Inferior parietal cortex (tissue), 1 donor: ENCODE measurements at regions not wholly inside any gene's neighbourhood (a gene's known extent, or its start where the extent isn't known, plus 50 kb on each side); places are given as distances from the start of the nearest gene placed in this dataset.
"Not testable (repeated sequence)": the region's sequence is repeated elsewhere in the genome, so short reads cannot be mapped to it uniquely, and the experiment has no call there.

Experiments
- DNase-seq: peaks from one replicate; pipeline ENCODE4 v3.0.0-alpha.2; 2016; ENCODE audit errors: extremely low spot score

- DNase-seq = no peak
These were observed 376.2 kb upstream of the TCF4 start for GRCh38 chr18:55964171-55964570.

- no peak for DNase-seq
These were observed 365.3 kb upstream of the TCF4 start for GRCh38 chr18:55953326-55953725.

- not testable (repeated sequence) for DNase-seq
These were observed 363.7 kb upstream of the TCF4 start for GRCh38 chr18:55951738-55952137.

- DNase-seq = no peak
These were observed 362.6 kb upstream of the TCF4 start for GRCh38 chr18:55950379-55951166.

DNA sequence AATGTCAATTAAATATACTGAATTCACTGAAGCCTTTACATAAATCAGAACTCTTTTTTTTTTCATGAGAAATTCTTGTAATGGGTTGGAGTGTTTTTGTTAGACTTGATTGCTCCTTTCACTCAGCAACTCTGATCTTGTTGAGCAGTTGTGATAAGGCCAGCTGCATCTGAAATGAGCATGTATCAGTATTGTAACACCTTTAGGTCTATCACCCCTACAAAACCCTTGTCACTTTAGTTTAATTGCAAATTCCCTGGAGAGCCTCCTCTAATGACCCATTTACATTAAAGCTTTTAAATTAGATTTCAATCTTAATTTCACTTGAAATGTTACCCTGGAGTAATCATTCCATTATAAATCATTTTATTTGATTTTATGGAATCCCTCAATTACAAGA is 346.8 kb upstream of the TCF4 start:
- DNase-seq = no peak

DNA sequence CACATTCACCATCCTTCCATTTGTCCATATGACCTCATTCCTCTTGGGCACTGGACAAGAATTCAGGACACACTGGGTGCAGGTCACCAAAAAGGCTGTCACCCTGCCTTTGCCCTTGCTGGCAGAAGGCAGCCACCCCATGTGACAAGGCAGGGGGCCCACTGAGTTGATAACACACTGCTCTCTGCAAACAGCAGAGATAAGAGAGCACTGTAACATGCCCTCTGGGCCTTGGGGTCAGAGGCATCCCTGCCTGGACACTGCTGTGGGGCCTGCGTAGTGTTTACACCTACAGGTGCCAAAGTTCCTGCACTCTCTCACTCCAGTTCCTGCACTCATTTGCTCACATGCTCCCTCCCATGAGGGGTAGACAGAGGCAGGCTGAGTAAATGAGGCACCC is 344.7 kb upstream of the TCF4 start:
- DNase-seq = no peak

DNA sequence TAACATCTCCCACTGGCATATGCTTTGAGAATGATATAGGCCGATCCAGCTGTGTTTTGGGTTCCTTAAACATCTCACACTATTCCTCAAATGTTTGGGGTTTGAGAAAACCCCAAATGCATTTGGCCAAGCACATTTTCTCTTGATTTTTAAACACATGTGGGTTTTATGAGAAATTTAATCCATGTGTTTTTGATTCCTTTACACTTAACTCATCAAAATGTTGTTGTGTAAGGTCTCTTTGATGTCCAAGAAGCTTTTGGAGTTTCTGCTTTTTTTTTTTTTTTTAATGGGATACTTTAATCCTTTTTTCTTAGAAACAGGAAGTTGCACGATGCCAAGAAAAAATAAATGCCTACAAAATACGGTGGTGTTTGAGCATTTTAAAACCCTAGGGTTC is 339.8 kb upstream of the TCF4 start:
- no peak for DNase-seq

- no peak for DNase-seq
These were observed 337.8 kb upstream of the TCF4 start for GRCh38 chr18:55925772-55926171.

- DNase-seq = no peak
These were observed 332.1 kb upstream of the TCF4 start for GRCh38 chr18:55920063-55920462.

- no peak for DNase-seq
These were observed 330.5 kb upstream of the TCF4 start for GRCh38 chr18:55918444-55918843.

GRCh38 chr18:55912919-55913318 is 324.9 kb upstream of the TCF4 start:
- DNase-seq = no peak

- DNase-seq = no peak
These were observed 324.1 kb upstream of the TCF4 start for GRCh38 chr18:55912071-55912470.

GRCh38 chr18:55910296-55910695 is 322.3 kb upstream of the TCF4 start:
- DNase-seq = no peak

GRCh38 chr18:55908901-55909366 is 320.9 kb upstream of the TCF4 start:
- no peak for DNase-seq

GRCh38 chr18:55907453-55908175 is 319.6 kb upstream of the TCF4 start:
- DNase-seq = no peak

GRCh38 chr18:55906536-55906935 is 318.5 kb upstream of the TCF4 start:
- no peak for DNase-seq

- DNase-seq = no peak
These were observed 315.9 kb upstream of the TCF4 start for GRCh38 chr18:55903911-55904310.

DNA sequence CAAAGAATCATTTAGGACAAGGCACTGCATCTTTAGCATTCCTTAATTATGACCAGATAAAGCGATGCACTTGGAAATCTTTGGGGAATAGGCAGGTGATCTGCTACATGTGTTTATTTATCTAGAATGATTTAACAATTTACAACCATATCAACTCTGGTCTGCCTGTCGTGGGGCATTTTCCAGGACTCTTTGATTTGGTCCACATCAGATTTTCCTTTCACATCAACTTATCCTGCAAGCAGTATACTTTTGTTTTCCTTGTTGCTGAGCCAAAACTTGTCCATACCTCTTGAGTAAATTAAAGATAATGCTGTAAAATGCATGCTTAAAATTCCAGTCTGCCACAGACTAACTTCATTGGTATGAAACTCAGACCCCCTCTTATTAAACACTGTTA is 312.4 kb upstream of the TCF4 start:
- no peak for DNase-seq

GRCh38 chr18:55897091-55897689 is 309.2 kb upstream of the TCF4 start:
- no peak for DNase-seq

- no peak for DNase-seq
These were observed 306.0 kb upstream of the TCF4 start for GRCh38 chr18:55893948-55894347.

- DNase-seq = not testable (repeated sequence)
These were observed 305.1 kb upstream of the TCF4 start for GRCh38 chr18:55892862-55893813.

DNA sequence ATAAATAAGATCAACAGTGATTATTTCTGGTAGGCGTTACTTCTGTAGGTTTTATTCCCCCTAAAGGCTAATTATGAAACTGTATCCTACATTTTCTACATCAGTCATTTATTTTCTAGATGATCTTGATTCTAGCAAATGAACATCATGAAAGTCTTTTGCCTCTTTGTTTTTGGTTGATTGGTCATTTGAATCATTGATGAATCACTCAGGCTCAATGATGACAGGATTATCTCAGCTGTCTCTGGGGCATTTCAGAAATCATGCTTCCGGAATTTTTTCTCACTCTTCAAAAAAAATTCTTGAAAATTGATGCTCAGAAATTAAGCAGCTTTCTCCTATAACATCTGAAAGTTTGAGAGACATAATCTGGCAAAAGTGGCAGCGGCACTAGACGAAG is 298.9 kb upstream of the TCF4 start:
- DNase-seq = no peak
